GM21619 (cell line): ENCODE measurements at regions not wholly inside any gene's neighbourhood (a gene's known extent, or its start where the extent isn't known, plus 50 kb on each side); places are given as distances from the start of the nearest gene placed in this dataset.

Source experiments
- ATAC-seq: cut with Tn5 transposase; IDR thresholded peaks from one replicate; pipeline ENCODE4 v1.9.1; 2021; ENCODE audit not compliant: unreplicated experiment

DNA sequence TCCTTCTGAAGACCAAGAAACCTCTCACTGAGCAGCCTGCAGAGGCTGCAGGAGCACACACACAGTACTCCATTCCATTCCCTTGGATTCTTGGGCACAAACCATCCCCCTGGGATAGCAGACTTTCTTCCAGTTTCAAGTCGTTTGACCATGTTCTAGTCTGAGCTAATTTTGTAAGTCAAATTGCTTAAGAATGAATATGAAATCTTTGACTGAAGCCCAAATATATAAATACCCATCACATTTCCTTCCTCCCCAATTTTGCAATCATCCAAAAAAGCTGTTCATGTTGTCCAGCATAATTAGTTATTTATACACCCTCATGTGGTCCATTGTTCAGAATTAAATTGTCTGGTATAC lies 231.2 kb upstream of the TPRG1 start:
- no peak for ATAC-seq

DNA sequence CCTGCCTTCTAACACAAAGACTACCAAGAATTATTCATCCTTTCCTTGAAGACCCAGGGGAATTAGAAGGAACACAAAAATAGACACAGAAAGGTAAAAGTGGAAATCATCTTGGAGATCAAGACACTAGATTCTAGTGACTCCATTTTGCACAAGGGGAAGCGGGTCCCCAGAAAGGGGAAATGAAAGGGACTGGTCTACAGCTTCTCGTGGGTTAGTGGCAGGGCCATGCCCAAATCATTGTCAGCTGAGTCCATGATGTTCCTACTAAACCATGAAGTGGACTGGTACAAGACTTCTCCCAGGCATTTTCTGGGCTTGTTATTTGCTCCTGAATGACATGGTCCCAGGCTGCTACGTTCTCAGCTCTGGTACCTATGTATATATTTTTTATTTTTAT lies 230.7 kb upstream of the TPRG1 start:
- no peak for ATAC-seq

- ATAC-seq, result no peak
Observed at GRCh38 chr3:188942191-188942590, 229.6 kb upstream of the TPRG1 start.

GRCh38 chr3:188943591-188943990 lies 228.2 kb upstream of the TPRG1 start:
- ATAC-seq, result no peak

GRCh38 chr3:188944108-188944507 lies 227.7 kb upstream of the TPRG1 start:
- ATAC-seq, result no peak

DNA sequence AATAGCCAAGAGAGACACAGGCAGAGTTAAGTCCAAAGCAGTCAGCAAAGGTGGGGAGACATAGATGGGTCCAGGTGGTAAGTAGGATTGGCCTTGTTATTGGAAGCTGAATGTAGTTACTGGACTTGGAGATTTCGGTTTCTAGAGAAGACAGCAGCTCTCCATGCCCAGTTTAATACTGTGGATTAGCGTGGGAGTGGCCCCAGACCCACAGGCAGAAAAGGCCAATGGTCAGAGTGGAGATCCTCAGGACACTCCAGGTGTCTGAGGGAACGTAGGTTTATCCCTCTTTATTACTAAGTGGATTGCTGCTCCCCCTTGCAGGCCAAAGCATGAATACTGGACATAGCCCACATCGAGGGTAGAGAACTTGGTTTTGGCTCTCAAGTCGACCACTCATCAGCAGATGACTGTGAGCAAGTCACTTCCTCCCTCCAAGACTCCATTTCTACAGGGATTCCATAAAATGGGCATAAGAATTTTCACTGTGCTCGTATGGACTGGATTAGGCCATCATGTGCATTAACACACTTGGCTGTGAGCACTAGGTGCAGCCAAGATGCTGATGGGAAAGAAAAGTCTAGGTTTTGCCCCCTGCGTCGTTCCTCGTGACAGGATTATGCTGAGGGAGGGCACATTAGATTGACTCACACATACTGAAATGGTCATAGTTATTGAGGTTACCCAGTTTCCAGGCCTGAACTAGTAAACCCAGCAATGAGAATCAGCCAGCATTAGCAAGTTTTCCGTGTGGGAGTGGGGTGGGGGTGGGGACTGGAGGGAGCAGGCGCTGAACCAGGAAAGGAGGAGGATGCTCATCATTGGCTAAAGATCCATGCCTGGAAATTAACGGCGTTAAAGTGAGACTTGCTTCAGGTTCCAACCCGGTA lies 225.2 kb upstream of the TPRG1 start:
- ATAC-seq, result no peak

GRCh38 chr3:188947401-188948280 lies 224.1 kb upstream of the TPRG1 start:
- ATAC-seq, result no peak

GRCh38 chr3:188948281-188948996 lies 223.3 kb upstream of the TPRG1 start:
- ATAC-seq, result no peak

GRCh38 chr3:188948997-188949389 lies 222.8 kb upstream of the TPRG1 start:
- ATAC-seq, result no peak

- no peak for ATAC-seq
Observed at GRCh38 chr3:188949456-188949855, 222.3 kb upstream of the TPRG1 start.

- no peak for ATAC-seq
Observed at GRCh38 chr3:188949996-188950395, 221.8 kb upstream of the TPRG1 start.

DNA sequence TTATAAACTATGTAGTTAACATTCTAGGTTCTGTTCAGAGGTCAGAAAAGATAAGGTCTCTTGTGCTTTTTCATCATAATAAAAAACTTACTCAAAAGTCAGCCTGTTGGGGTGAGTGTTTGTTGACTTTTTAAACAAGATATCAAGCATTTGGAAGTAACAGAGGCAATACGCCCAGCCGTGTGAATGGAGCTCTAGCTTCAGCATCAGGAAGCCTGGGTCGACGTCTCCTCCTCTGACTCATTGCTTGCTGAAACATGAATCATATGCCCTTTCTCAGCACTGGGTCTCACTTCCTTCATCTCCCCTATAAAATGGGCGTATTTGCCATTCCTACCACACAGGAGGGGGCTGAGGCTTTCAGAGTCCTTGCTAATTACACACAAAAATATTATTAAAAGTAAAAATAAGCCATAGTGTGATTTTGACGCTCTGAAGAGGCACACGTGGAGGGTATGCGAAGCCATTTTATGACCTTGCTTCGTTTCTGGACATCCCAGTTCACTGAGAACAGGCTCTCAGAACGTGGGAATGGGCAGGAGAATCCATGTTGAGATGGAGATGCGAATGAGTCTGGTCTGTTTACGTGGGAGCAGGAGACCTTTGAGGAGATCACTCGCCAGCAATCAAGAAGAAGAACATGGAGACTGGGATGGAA lies 220.8 kb upstream of the TPRG1 start:
- no peak for ATAC-seq

GRCh38 chr3:188951734-188952133 lies 220.0 kb upstream of the TPRG1 start:
- ATAC-seq, result no peak

GRCh38 chr3:188954590-188955208 lies 217.1 kb upstream of the TPRG1 start:
- no peak for ATAC-seq

GRCh38 chr3:188955919-188956318 lies 215.9 kb upstream of the TPRG1 start:
- no peak for ATAC-seq

- no peak for ATAC-seq
Observed at GRCh38 chr3:188956839-188957489, 214.8 kb upstream of the TPRG1 start.

DNA sequence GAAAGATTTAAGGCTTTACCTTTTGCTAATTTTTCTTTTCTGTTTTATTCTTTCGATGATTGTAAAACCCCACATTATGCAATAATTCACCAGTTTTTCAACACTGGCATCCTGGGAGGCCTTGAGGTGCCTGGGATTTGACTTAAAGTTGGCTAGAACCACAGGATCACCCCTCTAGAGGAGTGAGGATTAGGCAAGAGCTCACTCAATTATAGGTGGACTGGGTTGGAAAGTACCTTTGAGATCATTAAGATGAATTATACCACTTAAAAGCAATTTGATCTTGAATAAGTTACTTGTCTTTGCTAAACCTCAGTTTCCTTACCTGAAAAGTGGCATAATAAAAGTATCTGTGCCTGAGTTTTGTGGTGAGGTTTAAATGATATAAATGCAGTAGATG lies 212.8 kb upstream of the TPRG1 start:
- no peak for ATAC-seq

GRCh38 chr3:188962253-188963247 lies 209.2 kb upstream of the TPRG1 start:
- ATAC-seq, result no peak

- ATAC-seq, result no peak
Observed at GRCh38 chr3:188964957-188965356, 206.8 kb upstream of the TPRG1 start.
